ENCODE measurements at regions not wholly inside any gene's neighbourhood (a gene's known extent, or its start where the extent isn't known, plus 50 kb on each side); places are given as distances from the start of the nearest gene placed in this dataset.

DNA sequence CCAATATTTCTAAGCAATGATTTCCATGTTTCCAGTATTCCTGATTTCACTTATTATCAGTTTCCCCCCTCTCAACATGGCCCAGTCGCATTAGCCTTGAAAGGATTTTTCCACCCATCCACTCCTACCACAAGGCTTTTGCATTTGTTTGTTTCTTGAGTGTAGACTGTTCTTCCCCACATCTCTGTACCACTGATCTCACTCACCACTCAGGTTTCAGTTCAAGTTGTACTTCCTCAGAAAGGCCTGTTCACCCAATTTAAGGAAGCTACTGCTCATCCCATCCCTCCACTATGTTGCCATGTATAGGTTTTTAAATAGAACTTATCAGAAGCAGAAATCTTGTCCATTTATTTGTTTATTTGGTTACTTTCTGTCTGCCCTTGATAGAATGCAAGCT lies 472.3 kb downstream of the FAM181B start:
- no peak overlapping the region for H3K18ac ChIP-seq (ENCODE audit: low read depth, low read length)
- no peak overlapping the region for H3K4me2 ChIP-seq (ENCODE audit: low read depth, low read length)
- H2BK15ac ChIP-seq (ENCODE audit: low read depth, low read length): no peak overlapping the region
- H3K23ac ChIP-seq (ENCODE audit: low read depth, low read length): no peak overlapping the region
- no peak overlapping the region for H2BK20ac ChIP-seq (ENCODE audit: low read depth, low read length)
- no peaks in the 10 kb centered on the region for H3K27me3 ChIP-seq (ENCODE audit: control insufficient read depth, insufficient read depth, low read length)
- no peak overlapping the region for H3K4ac ChIP-seq (ENCODE audit: low read depth, low read length)
- H3K79me1 ChIP-seq (ENCODE audit: low read depth in 1 of 2, low read length in 2 of 2): no peaks in the 10 kb centered on the region
- H3K9me3 ChIP-seq (ENCODE audit: control insufficient read depth, insufficient read depth, low read length): 0 out of 2 replicates have a peak, but pooled peaks cover 3% of the 10 kb centered on the region
- H3K4me1 ChIP-seq (ENCODE audit: control insufficient read depth, insufficient read depth, low read length): no peaks in the 10 kb centered on the region
- H2AK9ac ChIP-seq (replicated peaks; ENCODE audit: low read depth, low read length, poor library complexity): no peak overlapping the region
- H2BK120ac ChIP-seq (ENCODE audit: low read depth, low read length): no peak overlapping the region
- no peak overlapping the region for H3K56ac ChIP-seq (ENCODE audit: extremely low read depth, insufficient read depth, low read length)
- H3K36me3 ChIP-seq (ENCODE audit: control insufficient read depth, insufficient read depth, low read length): no peaks in the 10 kb centered on the region
- H3K14ac ChIP-seq (replicated peaks; ENCODE audit: low read depth, low read length): no peak overlapping the region
- no peak overlapping the region for H2AK5ac ChIP-seq (ENCODE audit: low read depth, low read length)
- no peaks in the 10 kb centered on the region for H4K20me1 ChIP-seq (ENCODE audit: insufficient read depth, low read length)
- no peak overlapping the region for H4K5ac ChIP-seq (ENCODE audit: low read depth, low read length)
- CTCF ChIA-PET: no interaction called here
- ATAC-seq (ENCODE audit: low read depth) (no peak), DNase-seq (no peak)
- H4K91ac ChIP-seq (ENCODE audit: insufficient read depth, low read depth, low read length): no peak overlapping the region
- H3K4me3 ChIP-seq (ENCODE audit: insufficient read depth, low read depth, low read length): no peak overlapping the region
- no TSS peak for BruUV-seq (replicated peaks)
- no peaks in the 10 kb centered on the region for H3K9me1 ChIP-seq (ENCODE audit: insufficient read depth, low read length)
- H2AFZ ChIP-seq (replicated peaks; ENCODE audit: low read length, poor library complexity): no peak overlapping the region
- dilution Hi-C loops (cut with HindIII; ENCODE audit: low sequenced_read_pairs, unreplicated experiment): no loop called here
- WGBS, 2 experiments (ENCODE audit: extremely low coverage in 2 of 2, insufficient read length in 1 of 2): no CpG with 5 or more reads among the region's 1 CpG
- no peak overlapping the region for H4K8ac ChIP-seq (ENCODE audit: low read depth in 2 of 2, low read length in 2 of 2)
- no peak overlapping the region for H2BK5ac ChIP-seq (ENCODE audit: low read depth, low read length, poor library complexity, severe bottlenecking)
- in situ Hi-C loops (cut with MboI; ENCODE audit: low sequenced_read_pairs): no loop called here
- H3K9ac ChIP-seq (ENCODE audit: low read depth, low read length): no peak overlapping the region
- no peak overlapping the region for H3K27ac ChIP-seq (ENCODE audit: insufficient read depth, low read length)
- POLR2A ChIA-PET (ENCODE audit: unreplicated experiment): no interaction called here
- intact Hi-C loops (cut with micrococcal nuclease): no loop called here
- TF ChIP-seq CHD1 (IDR thresholded peaks at IDR 0.05; ENCODE audit: low read depth, low read length) (no peak), RFX5 (IDR thresholded peaks at IDR 0.05; ENCODE audit: low read depth, low read length) (no peak), SMC3 (IDR thresholded peaks at IDR 0.05; ENCODE audit: low read depth, low read length) (no peak), POLR2A (IDR thresholded peaks at IDR 0.05; ENCODE audit: low read depth, low read length) (no peak), NFE2L2 (IDR thresholded peaks at IDR 0.05; ENCODE audit: low read depth, low read length) (no peak), CEBPB (IDR thresholded peaks at IDR 0.05; ENCODE audit: low read depth, low read length) (no peak), RCOR1 (IDR thresholded peaks at IDR 0.05; ENCODE audit: insufficient replicate concordance, low read length) (no peak), MXI1 (IDR thresholded peaks at IDR 0.05; ENCODE audit: borderline replicate concordance, low read depth, low read length) (no peak), FOS (IDR thresholded peaks at IDR 0.05; ENCODE audit: low read depth, low read length) (no peak), RAD21 (IDR thresholded peaks at IDR 0.05; ENCODE audit: low read length) (no peak), MAZ (IDR thresholded peaks at IDR 0.05; ENCODE audit: borderline replicate concordance, low read depth, low read length) (no peak)
- TF ChIP-seq, protein P1, sequence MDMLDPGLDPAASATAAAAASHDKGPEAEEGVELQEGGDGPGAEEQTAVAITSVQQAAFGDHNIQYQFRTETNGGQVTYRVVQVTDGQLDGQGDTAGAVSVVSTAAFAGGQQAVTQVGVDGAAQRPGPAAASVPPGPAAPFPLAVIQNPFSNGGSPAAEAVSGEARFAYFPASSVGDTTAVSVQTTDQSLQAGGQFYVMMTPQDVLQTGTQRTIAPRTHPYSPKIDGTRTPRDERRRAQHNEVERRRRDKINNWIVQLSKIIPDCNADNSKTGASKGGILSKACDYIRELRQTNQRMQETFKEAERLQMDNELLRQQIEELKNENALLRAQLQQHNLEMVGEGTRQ (IDR thresholded peaks at IDR 0.05; ENCODE audit: low read depth, low read length): no peak
- TF ChIP-seq, protein P2, sequence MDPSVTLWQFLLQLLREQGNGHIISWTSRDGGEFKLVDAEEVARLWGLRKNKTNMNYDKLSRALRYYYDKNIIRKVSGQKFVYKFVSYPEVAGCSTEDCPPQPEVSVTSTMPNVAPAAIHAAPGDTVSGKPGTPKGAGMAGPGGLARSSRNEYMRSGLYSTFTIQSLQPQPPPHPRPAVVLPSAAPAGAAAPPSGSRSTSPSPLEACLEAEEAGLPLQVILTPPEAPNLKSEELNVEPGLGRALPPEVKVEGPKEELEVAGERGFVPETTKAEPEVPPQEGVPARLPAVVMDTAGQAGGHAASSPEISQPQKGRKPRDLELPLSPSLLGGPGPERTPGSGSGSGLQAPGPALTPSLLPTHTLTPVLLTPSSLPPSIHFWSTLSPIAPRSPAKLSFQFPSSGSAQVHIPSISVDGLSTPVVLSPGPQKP (IDR thresholded peaks at IDR 0.05; ENCODE audit: borderline replicate concordance, low read depth, low read length): no peak
- TF ChIP-seq, protein P3, sequence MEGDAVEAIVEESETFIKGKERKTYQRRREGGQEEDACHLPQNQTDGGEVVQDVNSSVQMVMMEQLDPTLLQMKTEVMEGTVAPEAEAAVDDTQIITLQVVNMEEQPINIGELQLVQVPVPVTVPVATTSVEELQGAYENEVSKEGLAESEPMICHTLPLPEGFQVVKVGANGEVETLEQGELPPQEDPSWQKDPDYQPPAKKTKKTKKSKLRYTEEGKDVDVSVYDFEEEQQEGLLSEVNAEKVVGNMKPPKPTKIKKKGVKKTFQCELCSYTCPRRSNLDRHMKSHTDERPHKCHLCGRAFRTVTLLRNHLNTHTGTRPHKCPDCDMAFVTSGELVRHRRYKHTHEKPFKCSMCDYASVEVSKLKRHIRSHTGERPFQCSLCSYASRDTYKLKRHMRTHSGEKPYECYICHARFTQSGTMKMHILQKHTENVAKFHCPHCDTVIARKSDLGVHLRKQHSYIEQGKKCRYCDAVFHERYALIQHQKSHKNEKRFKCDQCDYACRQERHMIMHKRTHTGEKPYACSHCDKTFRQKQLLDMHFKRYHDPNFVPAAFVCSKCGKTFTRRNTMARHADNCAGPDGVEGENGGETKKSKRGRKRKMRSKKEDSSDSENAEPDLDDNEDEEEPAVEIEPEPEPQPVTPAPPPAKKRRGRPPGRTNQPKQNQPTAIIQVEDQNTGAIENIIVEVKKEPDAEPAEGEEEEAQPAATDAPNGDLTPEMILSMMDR (conservative IDR thresholded peaks at IDR 0.05; ENCODE audit: low read depth, low read length): no peak
